ENCODE measurements at regions not wholly inside any gene's neighbourhood (a gene's known extent, or its start where the extent isn't known, plus 50 kb on each side); places are given as distances from the start of the nearest gene placed in this dataset.

- Mint-ChIP-seq H3K4me1 (ENCODE audit: unreplicated experiment) (no peaks in the 10 kb centered on the region), H3K9me3 (ENCODE audit: unreplicated experiment) (no peaks in the 10 kb centered on the region), H3K4me3 (ENCODE audit: unreplicated experiment) (no peak overlapping the region), H3K27ac (ENCODE audit: unreplicated experiment) (no peak overlapping the region), H3K27me3 (ENCODE audit: unreplicated experiment) (no peaks in the 10 kb centered on the region), H3K36me3 (ENCODE audit: low read depth, unreplicated experiment) (no peaks in the 10 kb centered on the region)
- no peak for TF ChIP-seq CTCF (IDR thresholded peaks at IDR 0.05; ENCODE audit: unreplicated experiment)
- DNase-seq (ENCODE audit: low spot score) = no peak
Observed at GRCh38 chr16:81158964-81159363, 62.8 kb upstream of the GCSH start.

- DNase-seq (ENCODE audit: low spot score) = no peak
- no peaks in the 10 kb centered on the region for H3K9me3 Mint-ChIP-seq (ENCODE audit: unreplicated experiment)
- H3K4me3 Mint-ChIP-seq (ENCODE audit: unreplicated experiment) = no peak overlapping the region
- no peaks in the 10 kb centered on the region for H3K4me1 Mint-ChIP-seq (ENCODE audit: unreplicated experiment)
- no peaks in the 10 kb centered on the region for H3K36me3 Mint-ChIP-seq (ENCODE audit: low read depth, unreplicated experiment)
- H3K27me3 Mint-ChIP-seq (ENCODE audit: unreplicated experiment) = no peaks in the 10 kb centered on the region
- H3K27ac Mint-ChIP-seq (ENCODE audit: unreplicated experiment) = no peak overlapping the region
- no peak for TF ChIP-seq CTCF (IDR thresholded peaks at IDR 0.05; ENCODE audit: unreplicated experiment)
Observed at GRCh38 chr16:81155769-81156168, 59.6 kb upstream of the GCSH start.

GRCh38 chr16:81151648-81152310 is 55.6 kb upstream of the GCSH start:
- Mint-ChIP-seq H3K27me3 (ENCODE audit: unreplicated experiment) (no peaks in the 10 kb centered on the region), H3K9me3 (ENCODE audit: unreplicated experiment) (no peaks in the 10 kb centered on the region), H3K4me3 (ENCODE audit: unreplicated experiment) (no peak overlapping the region), H3K4me1 (ENCODE audit: unreplicated experiment) (no peaks in the 10 kb centered on the region), H3K27ac (ENCODE audit: unreplicated experiment) (no peak overlapping the region), H3K36me3 (ENCODE audit: low read depth, unreplicated experiment) (no peaks in the 10 kb centered on the region)
- DNase-seq (ENCODE audit: low spot score) = no peak
- TF ChIP-seq CTCF (IDR thresholded peaks at IDR 0.05; ENCODE audit: unreplicated experiment) = no peak

GRCh38 chr16:81149614-81150013 is 53.4 kb upstream of the GCSH start:
- TF ChIP-seq CTCF (IDR thresholded peaks at IDR 0.05; ENCODE audit: unreplicated experiment) = no peak
- Mint-ChIP-seq H3K9me3 (ENCODE audit: unreplicated experiment) (no peaks in the 10 kb centered on the region), H3K27me3 (ENCODE audit: unreplicated experiment) (no peaks in the 10 kb centered on the region), H3K36me3 (ENCODE audit: low read depth, unreplicated experiment) (no peaks in the 10 kb centered on the region), H3K4me1 (ENCODE audit: unreplicated experiment) (no peaks in the 10 kb centered on the region), H3K4me3 (ENCODE audit: unreplicated experiment) (no peak overlapping the region), H3K27ac (ENCODE audit: unreplicated experiment) (no peak overlapping the region)
- no peak for DNase-seq (ENCODE audit: low spot score)

- H3K9me3 Mint-ChIP-seq (ENCODE audit: unreplicated experiment) = no peaks in the 10 kb centered on the region
- H3K4me1 Mint-ChIP-seq (ENCODE audit: unreplicated experiment) = no peaks in the 10 kb centered on the region
- no peak overlapping the region for H3K27ac Mint-ChIP-seq (ENCODE audit: unreplicated experiment)
- no peaks in the 10 kb centered on the region for H3K36me3 Mint-ChIP-seq (ENCODE audit: low read depth, unreplicated experiment)
- H3K27me3 Mint-ChIP-seq (ENCODE audit: unreplicated experiment) = no peaks in the 10 kb centered on the region
- no peak for TF ChIP-seq CTCF (IDR thresholded peaks at IDR 0.05; ENCODE audit: unreplicated experiment)
- DNase-seq (ENCODE audit: low spot score) = no peak
- no peak overlapping the region for H3K4me3 Mint-ChIP-seq (ENCODE audit: unreplicated experiment)
Observed at GRCh38 chr16:81148277-81148676, 52.1 kb upstream of the GCSH start.

Data from endothelial cell (in vitro differentiated cells).